ENCODE measurements at regions not wholly inside any gene's neighbourhood (a gene's known extent, or its start where the extent isn't known, plus 50 kb on each side); places are given as distances from the start of the nearest gene placed in this dataset.

GRCh38 chr7:12815871-12816270, 128.4 kb downstream of the ARL4A start:
- Histone ChIP-seq H3K27ac (ENCODE audit: low read depth, low read length) (no peak overlapping the region), H3K36me3 (ENCODE audit: control insufficient read depth in 2 of 3, insufficient read depth in 3 of 3, low read length in 3 of 3) (no peaks in the 10 kb centered on the region), H3K27me3 (ENCODE audit: control insufficient read depth in 2 of 2, insufficient read depth in 2 of 2, low read length in 2 of 2) (peaks cover 0 to 5% of the 10 kb centered on the region in 2 donors), H3K4me1 (ENCODE audit: control insufficient read depth in 2 of 2, insufficient read depth in 2 of 2, low read length in 2 of 2) (no peaks in the 10 kb centered on the region), H3K9me3 (ENCODE audit: control insufficient read depth in 2 of 3, low read length in 3 of 3) (no peaks in the 10 kb centered on the region), H3K4me3 (ENCODE audit: low read length) (no peak overlapping the region)
- Mint-ChIP-seq H3K27ac (no peak overlapping the region), H3K9me3 (peaks cover 0 to 6% (median 2%) of the 10 kb centered on the region in 11 donors), H3K36me3 (no peaks in the 10 kb centered on the region), H3K27me3 (peaks cover 2 to 14% (median 6%) of the 10 kb centered on the region in 5 donors), H3K4me3 (no peak overlapping the region), H3K4me1 (no peaks in the 10 kb centered on the region)
- intact Hi-C loops (cut with micrococcal nuclease), result no loop called here
- ATAC-seq, result no peak
- ChIA-PET CTCF (no interaction called here), POLR2A (no interaction called here)
- no peak for DNase-seq

GRCh38 chr7:12820777-12821176, 133.3 kb downstream of the ARL4A start:
- Histone ChIP-seq H3K27ac (ENCODE audit: low read depth, low read length) (no peak overlapping the region), H3K36me3 (ENCODE audit: control insufficient read depth in 2 of 3, insufficient read depth in 3 of 3, low read length in 3 of 3) (no peaks in the 10 kb centered on the region), H3K9me3 (ENCODE audit: control insufficient read depth in 2 of 3, low read length in 3 of 3) (no peaks in the 10 kb centered on the region), H3K27me3 (ENCODE audit: control insufficient read depth in 2 of 2, insufficient read depth in 2 of 2, low read length in 2 of 2) (peaks cover 0 to 5% of the 10 kb centered on the region in 2 donors), H3K4me1 (ENCODE audit: control insufficient read depth in 2 of 2, insufficient read depth in 2 of 2, low read length in 2 of 2) (no peaks in the 10 kb centered on the region), H3K4me3 (ENCODE audit: low read length) (no peak overlapping the region)
- Mint-ChIP-seq H3K27ac (no peak overlapping the region), H3K4me3 (no peak overlapping the region), H3K36me3 (no peaks in the 10 kb centered on the region), H3K27me3 (peaks cover 2 to 18% (median 9%) of the 10 kb centered on the region in 5 donors), H3K4me1 (no peaks in the 10 kb centered on the region), H3K9me3 (no peaks in the 10 kb centered on the region)
- intact Hi-C loops (cut with micrococcal nuclease), result no loop called here
- ATAC-seq (no peak), DNase-seq (no peak)
- ChIA-PET POLR2A (no interaction called here), CTCF (no interaction called here)

GRCh38 chr7:12821746-12822145, 134.3 kb downstream of the ARL4A start:
- no peak overlapping the region for H3K4me3 ChIP-seq (ENCODE audit: low read length)
- intact Hi-C loops (cut with micrococcal nuclease), result no loop called here
- CTCF ChIA-PET, result no interaction called here
- Mint-ChIP-seq H3K9me3 (no peaks in the 10 kb centered on the region), H3K36me3 (no peaks in the 10 kb centered on the region), H3K27me3 (peaks cover 2 to 18% (median 9%) of the 10 kb centered on the region in 5 donors), H3K27ac (no peak overlapping the region), H3K4me1 (no peaks in the 10 kb centered on the region), H3K4me3 (no peak overlapping the region)
- peaks cover 0 to 5% of the 10 kb centered on the region in 2 donors for H3K27me3 ChIP-seq (ENCODE audit: control insufficient read depth in 2 of 2, insufficient read depth in 2 of 2, low read length in 2 of 2)
- H3K36me3 ChIP-seq (ENCODE audit: control insufficient read depth in 2 of 3, insufficient read depth in 3 of 3, low read length in 3 of 3), result no peaks in the 10 kb centered on the region
- DNase-seq (no peak), ATAC-seq (no peak)
- POLR2A ChIA-PET, result no interaction called here
- H3K27ac ChIP-seq (ENCODE audit: low read depth, low read length), result no peak overlapping the region
- no peaks in the 10 kb centered on the region for H3K9me3 ChIP-seq (ENCODE audit: control insufficient read depth in 2 of 3, low read length in 3 of 3)
- H3K4me1 ChIP-seq (ENCODE audit: control insufficient read depth in 2 of 2, insufficient read depth in 2 of 2, low read length in 2 of 2), result no peaks in the 10 kb centered on the region

GRCh38 chr7:12826079-12826478, 138.6 kb downstream of the ARL4A start:
- Mint-ChIP-seq H3K4me3 (no peak overlapping the region), H3K36me3 (no peaks in the 10 kb centered on the region), H3K9me3 (no peaks in the 10 kb centered on the region), H3K27ac (no peak overlapping the region), H3K27me3 (peaks cover 0 to 7% (median 2%) of the 10 kb centered on the region in 5 donors), H3K4me1 (no peaks in the 10 kb centered on the region)
- no peaks in the 10 kb centered on the region for H3K4me1 ChIP-seq (ENCODE audit: control insufficient read depth in 2 of 2, insufficient read depth in 2 of 2, low read length in 2 of 2)
- ATAC-seq (no peak), DNase-seq (no peak)
- H3K36me3 ChIP-seq (ENCODE audit: control insufficient read depth in 2 of 3, insufficient read depth in 3 of 3, low read length in 3 of 3), result no peaks in the 10 kb centered on the region
- intact Hi-C loops (cut with micrococcal nuclease), result no loop called here
- H3K27me3 ChIP-seq (ENCODE audit: control insufficient read depth in 2 of 2, insufficient read depth in 2 of 2, low read length in 2 of 2), result no peaks in the 10 kb centered on the region
- ChIA-PET CTCF (no interaction called here), POLR2A (no interaction called here)
- no peak overlapping the region for H3K27ac ChIP-seq (ENCODE audit: low read depth, low read length)
- H3K4me3 ChIP-seq (ENCODE audit: low read length), result no peak overlapping the region
- no peaks in the 10 kb centered on the region for H3K9me3 ChIP-seq (ENCODE audit: control insufficient read depth in 2 of 3, low read length in 3 of 3)

GRCh38 chr7:12827219-12827821, 139.9 kb downstream of the ARL4A start:
- H3K36me3 Mint-ChIP-seq, result no peaks in the 10 kb centered on the region
- H3K27ac ChIP-seq (ENCODE audit: low read depth, low read length), result no peak overlapping the region
- no peak overlapping the region for H3K27ac Mint-ChIP-seq
- H3K4me3 ChIP-seq (ENCODE audit: low read length), result no peak overlapping the region
- H3K4me3 Mint-ChIP-seq, result no peak overlapping the region
- no peak for ATAC-seq
- H3K4me1 ChIP-seq (ENCODE audit: control insufficient read depth in 2 of 2, insufficient read depth in 2 of 2, low read length in 2 of 2), result no peaks in the 10 kb centered on the region
- H3K36me3 ChIP-seq (ENCODE audit: control insufficient read depth in 2 of 3, insufficient read depth in 3 of 3, low read length in 3 of 3), result no peaks in the 10 kb centered on the region
- intact Hi-C loops (cut with micrococcal nuclease), result no loop called here
- H3K4me1 Mint-ChIP-seq, result no peaks in the 10 kb centered on the region
- H3K27me3 Mint-ChIP-seq, result peaks cover 0 to 5% (median 0%) of the 10 kb centered on the region in 5 donors
- ChIA-PET CTCF (no interaction called here), POLR2A (no interaction called here)
- H3K9me3 Mint-ChIP-seq, result no peaks in the 10 kb centered on the region
- no peaks in the 10 kb centered on the region for H3K9me3 ChIP-seq (ENCODE audit: control insufficient read depth in 2 of 3, low read length in 3 of 3)
- H3K27me3 ChIP-seq (ENCODE audit: control insufficient read depth in 2 of 2, insufficient read depth in 2 of 2, low read length in 2 of 2), result no peaks in the 10 kb centered on the region
- no peak for DNase-seq

- intact Hi-C loops (cut with micrococcal nuclease), result no loop called here
- H3K27ac ChIP-seq (ENCODE audit: low read depth, low read length), result no peak overlapping the region
- no peaks in the 10 kb centered on the region for H3K36me3 ChIP-seq (ENCODE audit: control insufficient read depth in 2 of 3, insufficient read depth in 3 of 3, low read length in 3 of 3)
- Mint-ChIP-seq H3K4me3 (no peak overlapping the region), H3K27me3 (peaks cover 0 to 11% (median 0%) of the 10 kb centered on the region in 5 donors), H3K36me3 (no peaks in the 10 kb centered on the region), H3K4me1 (no peaks in the 10 kb centered on the region), H3K27ac (no peak overlapping the region), H3K9me3 (peaks cover 0 to 3% (median under 1%) of the 10 kb centered on the region in 11 donors)
- H3K27me3 ChIP-seq (ENCODE audit: control insufficient read depth in 2 of 2, insufficient read depth in 2 of 2, low read length in 2 of 2), result no peaks in the 10 kb centered on the region
- ATAC-seq (no peak), DNase-seq (no peak)
- H3K9me3 ChIP-seq (ENCODE audit: control insufficient read depth in 2 of 3, low read length in 3 of 3), result no peaks in the 10 kb centered on the region
- H3K4me1 ChIP-seq (ENCODE audit: control insufficient read depth in 2 of 2, insufficient read depth in 2 of 2, low read length in 2 of 2), result no peaks in the 10 kb centered on the region
- ChIA-PET POLR2A (no interaction called here), CTCF (interaction anchor here (0.6 kb wide), 1 partner anchor 89 kb away, joined by 3 read pairs; no protein-coding TSS in a partner anchor)
- no peak overlapping the region for H3K4me3 ChIP-seq (ENCODE audit: low read length)
These were observed 140.5 kb downstream of the ARL4A start for GRCh38 chr7:12827920-12828319.

- CTCF ChIA-PET, result no interaction called here
- H3K4me3 ChIP-seq (ENCODE audit: low read length), result no peak overlapping the region
- no peaks in the 10 kb centered on the region for H3K36me3 ChIP-seq (ENCODE audit: control insufficient read depth in 2 of 3, insufficient read depth in 3 of 3, low read length in 3 of 3)
- no peak for ATAC-seq
- no peak for DNase-seq
- H3K27ac ChIP-seq (ENCODE audit: low read depth, low read length), result no peak overlapping the region
- no peaks in the 10 kb centered on the region for H3K4me1 ChIP-seq (ENCODE audit: control insufficient read depth in 2 of 2, insufficient read depth in 2 of 2, low read length in 2 of 2)
- Mint-ChIP-seq H3K27me3 (peaks cover 0 to 22% (median 0%) of the 10 kb centered on the region in 5 donors), H3K9me3 (peaks cover 0 to 26% (median 13%) of the 10 kb centered on the region in 11 donors), H3K27ac (no peak overlapping the region), H3K36me3 (peaks cover 0 to 4% (median 0%) of the 10 kb centered on the region in 5 donors), H3K4me1 (no peaks in the 10 kb centered on the region), H3K4me3 (no peak overlapping the region)
- H3K27me3 ChIP-seq (ENCODE audit: control insufficient read depth in 2 of 2, insufficient read depth in 2 of 2, low read length in 2 of 2), result no peaks in the 10 kb centered on the region
- intact Hi-C loops (cut with micrococcal nuclease), result no loop called here
- peaks cover 0 to 9% (median 0%) of the 10 kb centered on the region in 3 experiments for H3K9me3 ChIP-seq (ENCODE audit: control insufficient read depth in 2 of 3, low read length in 3 of 3)
- POLR2A ChIA-PET, result no interaction called here
These were observed 143.6 kb downstream of the ARL4A start for GRCh38 chr7:12831024-12831423.
